Stomach (tissue), 4 donors: ENCODE measurements at regions not wholly inside any gene's neighbourhood (a gene's known extent, or its start where the extent isn't known, plus 50 kb on each side); places are given as distances from the start of the nearest gene placed in this dataset.

ENCODE experiments used
- CTCF ChIP-seq, 7 experiments: fragments of 450-650 bp in 4 of 7; fragments of 200-600 bp in 3 of 7; sonication (generic) in 3 of 7; IDR thresholded peaks; one replicate each; pipeline ENCODE4 v1.5.1; 2016 to 2019; ENCODE audit warnings: antibody characterized with exemption in 7 of 7, control low read depth in 2 of 7, mild to moderate bottlenecking in 1 of 7
- POLR2A ChIP-seq, 4 donors: fragments of 450-650 bp; IDR thresholded peaks; one replicate each; pipeline ENCODE4 v1.6.1; 2016; ENCODE audit warnings: antibody characterized with exemption in 4 of 4, control low read depth in 2 of 4, mild to moderate bottlenecking in 1 of 4, moderate library complexity in 1 of 4

GRCh38 chr5:148951612-148952011 lies 111.2 kb downstream of the SH3TC2 start:
- no peak for TF ChIP-seq CTCF (IDR thresholded peaks at IDR 0.05)
- no peak for TF ChIP-seq POLR2A (IDR thresholded peaks at IDR 0.05)
